ENCODE measurements at regions not wholly inside any gene's neighbourhood (a gene's known extent, or its start where the extent isn't known, plus 50 kb on each side); places are given as distances from the start of the nearest gene placed in this dataset.

- H3K27ac ChIP-seq, result no peak overlapping the region
- intact Hi-C loops (cut with DNase I), result no loop called here
- TF ChIP-seq, protein P1, sequence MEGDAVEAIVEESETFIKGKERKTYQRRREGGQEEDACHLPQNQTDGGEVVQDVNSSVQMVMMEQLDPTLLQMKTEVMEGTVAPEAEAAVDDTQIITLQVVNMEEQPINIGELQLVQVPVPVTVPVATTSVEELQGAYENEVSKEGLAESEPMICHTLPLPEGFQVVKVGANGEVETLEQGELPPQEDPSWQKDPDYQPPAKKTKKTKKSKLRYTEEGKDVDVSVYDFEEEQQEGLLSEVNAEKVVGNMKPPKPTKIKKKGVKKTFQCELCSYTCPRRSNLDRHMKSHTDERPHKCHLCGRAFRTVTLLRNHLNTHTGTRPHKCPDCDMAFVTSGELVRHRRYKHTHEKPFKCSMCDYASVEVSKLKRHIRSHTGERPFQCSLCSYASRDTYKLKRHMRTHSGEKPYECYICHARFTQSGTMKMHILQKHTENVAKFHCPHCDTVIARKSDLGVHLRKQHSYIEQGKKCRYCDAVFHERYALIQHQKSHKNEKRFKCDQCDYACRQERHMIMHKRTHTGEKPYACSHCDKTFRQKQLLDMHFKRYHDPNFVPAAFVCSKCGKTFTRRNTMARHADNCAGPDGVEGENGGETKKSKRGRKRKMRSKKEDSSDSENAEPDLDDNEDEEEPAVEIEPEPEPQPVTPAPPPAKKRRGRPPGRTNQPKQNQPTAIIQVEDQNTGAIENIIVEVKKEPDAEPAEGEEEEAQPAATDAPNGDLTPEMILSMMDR (IDR thresholded peaks at IDR 0.05), result no peak
- H3K4me3 ChIP-seq, result no peak overlapping the region
- no peaks in the 10 kb centered on the region for H3K36me3 ChIP-seq
- H3K27me3 ChIP-seq, result peaks cover 12% of the 10 kb centered on the region
- H3K9me3 ChIP-seq, result no peaks in the 10 kb centered on the region
- no peak for DNase-seq
- no peaks in the 10 kb centered on the region for H3K4me1 ChIP-seq
- no peak for ATAC-seq
These were observed 261.1 kb downstream of the C16orf95 start for GRCh38 chr16:87056083-87056482.

GRCh38 chr16:87056551-87056950 lies 260.6 kb downstream of the C16orf95 start:
- ATAC-seq (no peak), DNase-seq (no peak)
- Histone ChIP-seq H3K36me3 (no peaks in the 10 kb centered on the region), H3K4me1 (no peaks in the 10 kb centered on the region), H3K27ac (no peak overlapping the region), H3K4me3 (no peak overlapping the region), H3K9me3 (no peaks in the 10 kb centered on the region), H3K27me3 (peaks cover 12% of the 10 kb centered on the region)
- intact Hi-C loops (cut with DNase I), result no loop called here
- TF ChIP-seq, protein P1 (IDR thresholded peaks at IDR 0.05), result no peak

DNA sequence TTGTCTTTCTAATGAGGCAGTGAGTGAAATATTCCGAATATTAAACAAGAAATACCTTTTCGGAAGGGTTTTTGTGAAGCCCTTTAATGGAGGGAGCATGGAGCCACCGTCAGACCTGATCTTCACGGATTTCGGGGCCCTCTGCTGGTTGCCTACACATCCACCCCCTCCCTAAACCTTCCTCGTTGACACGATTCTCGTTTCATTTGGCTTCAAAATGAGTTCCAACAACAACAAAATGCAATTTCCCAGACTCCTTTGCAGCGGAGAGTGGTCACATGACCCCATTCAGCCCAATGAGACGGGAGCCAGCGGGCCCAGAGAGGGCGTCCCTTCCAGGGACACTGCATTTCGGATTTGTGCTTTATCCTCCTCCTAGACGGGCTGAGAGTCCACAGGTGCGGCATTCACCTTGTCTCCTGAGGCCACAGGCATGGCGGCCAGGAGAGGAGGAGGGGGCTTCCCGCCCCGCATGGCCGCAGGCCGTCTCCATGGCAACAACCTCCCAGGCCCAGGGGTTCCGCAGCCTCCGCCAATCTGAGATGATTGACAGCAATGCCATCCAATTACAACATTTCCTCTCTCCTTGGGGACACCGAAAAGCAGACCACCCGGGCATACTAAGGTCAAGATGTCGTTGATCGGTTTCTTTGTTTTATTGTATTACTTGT lies 259.8 kb downstream of the C16orf95 start:
- no peak for DNase-seq
- Histone ChIP-seq H3K36me3 (no peaks in the 10 kb centered on the region), H3K27me3 (peaks cover 16% of the 10 kb centered on the region), H3K27ac (no peak overlapping the region), H3K4me1 (no peaks in the 10 kb centered on the region), H3K4me3 (no peak overlapping the region), H3K9me3 (no peaks in the 10 kb centered on the region)
- TF ChIP-seq, protein P1 (IDR thresholded peaks at IDR 0.05), result no peak
- ATAC-seq, result no peak
- intact Hi-C loops (cut with DNase I), result no loop called here

DNA sequence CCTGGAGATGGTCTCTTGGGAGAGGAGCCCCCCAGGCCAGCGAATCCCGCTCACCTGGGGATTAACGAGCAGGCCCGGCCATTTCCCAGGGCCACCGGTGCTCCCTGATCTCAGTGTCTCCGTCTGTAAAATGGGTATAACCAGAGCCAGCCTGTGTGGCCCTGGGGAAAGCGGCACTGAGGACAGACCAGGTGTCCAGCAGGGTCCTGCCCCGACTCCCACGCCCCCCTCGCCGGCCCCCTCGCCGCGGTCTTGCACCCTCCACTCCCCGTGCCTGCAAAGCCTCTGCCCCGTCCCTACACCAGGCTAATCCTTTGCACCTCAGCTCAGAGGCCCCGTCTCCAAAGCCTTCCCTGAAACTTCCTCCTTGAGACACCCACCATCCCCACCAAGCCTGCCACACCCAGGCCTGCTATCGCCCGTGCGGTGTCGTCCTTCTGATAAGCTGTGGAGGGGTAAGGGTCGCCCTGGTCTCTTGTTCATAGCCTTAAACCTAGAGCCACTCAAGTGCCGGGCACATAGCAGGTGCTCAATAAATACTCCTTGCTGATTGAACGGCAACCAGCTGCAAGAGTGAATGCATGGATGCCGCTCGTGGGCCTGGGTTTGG lies 259.1 kb downstream of the C16orf95 start:
- no peak overlapping the region for H3K4me3 ChIP-seq
- no peak overlapping the region for H3K27ac ChIP-seq
- TF ChIP-seq, protein P1 (IDR thresholded peaks at IDR 0.05), result no peak
- no peaks in the 10 kb centered on the region for H3K36me3 ChIP-seq
- no peaks in the 10 kb centered on the region for H3K9me3 ChIP-seq
- intact Hi-C loops (cut with DNase I), result no loop called here
- DNase-seq (no peak), ATAC-seq (no peak)
- no peaks in the 10 kb centered on the region for H3K4me1 ChIP-seq
- H3K27me3 ChIP-seq, result peaks cover 17% of the 10 kb centered on the region

DNA sequence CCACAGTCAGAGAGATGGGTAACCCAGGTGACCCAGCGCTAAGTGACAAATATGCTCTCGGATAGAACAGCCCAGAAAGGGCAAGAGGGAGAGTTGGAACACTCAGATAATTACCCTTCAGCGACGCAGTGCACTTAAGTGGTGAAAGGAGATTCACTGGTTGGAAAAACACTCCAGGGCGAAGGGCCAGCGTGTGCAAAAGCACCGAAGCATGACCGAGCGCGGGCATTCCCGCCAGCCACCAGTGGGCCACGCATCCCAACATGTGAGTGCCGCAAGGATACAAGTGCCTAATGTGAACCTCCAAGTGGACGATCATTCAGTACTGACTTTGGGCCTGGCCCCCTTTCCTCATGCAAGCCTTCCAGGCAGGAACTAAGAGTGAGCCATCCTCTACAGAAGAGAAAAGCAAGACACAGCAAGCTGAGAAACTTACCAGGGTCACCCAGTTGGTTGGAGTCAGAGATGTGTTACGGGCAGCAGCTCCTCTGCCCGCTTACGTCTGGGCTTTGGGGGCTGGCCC lies 258.4 kb downstream of the C16orf95 start:
- H3K27me3 ChIP-seq, result peaks cover 10% of the 10 kb centered on the region
- intact Hi-C loops (cut with DNase I), result no loop called here
- ATAC-seq, result no peak

More for the DNA sequence above, 258.4 kb downstream of the C16orf95 start:
- Histone ChIP-seq H3K27ac (no peak overlapping the region), H3K36me3 (no peaks in the 10 kb centered on the region), H3K9me3 (no peaks in the 10 kb centered on the region), H3K4me3 (no peak overlapping the region), H3K4me1 (no peaks in the 10 kb centered on the region)
- DNase-seq, result no peak
- TF ChIP-seq, protein P1 (IDR thresholded peaks at IDR 0.05), result no peak

All from upper lobe of right lung (tissue), 1 donor.